IMR-90 (cell line): ENCODE measurements at regions not wholly inside any gene's neighbourhood (a gene's known extent, or its start where the extent isn't known, plus 50 kb on each side); places are given as distances from the start of the nearest gene placed in this dataset.

Experiments used
- BHLHE40 ChIP-seq: fragments of 150-350 bp; IDR thresholded peaks from 2 replicates; pipeline ENCODE4 v1.6.1; 2016; ENCODE audit warnings: mild to moderate bottlenecking, low read depth, low read length
- CEBPB ChIP-seq: IDR thresholded peaks from 2 replicates; pipeline ENCODE4 v1.6.1; 2012; ENCODE audit warnings: low read depth, low read length, improper control_type of control experiment
- FOS ChIP-seq: fragments of 150-350 bp; IDR thresholded peaks from 2 replicates; pipeline ENCODE4 v1.6.1; 2016; ENCODE audit warnings: low read depth, low read length
- MAZ ChIP-seq: IDR thresholded peaks from 2 replicates; pipeline ENCODE4 v1.6.1; 2012; ENCODE audit warnings: low read depth, mild to moderate bottlenecking, low read length, improper control_type of control experiment, moderate library complexity, borderline replicate concordance
- POLR2A ChIP-seq: IDR thresholded peaks from 2 replicates; pipeline ENCODE4 v1.6.1; 2012; ENCODE audit warnings: mild to moderate bottlenecking, low read depth, low read length
- RAD21 ChIP-seq: IDR thresholded peaks from 2 replicates; pipeline ENCODE4 v1.6.1; 2012; ENCODE audit warnings: low read length, improper control_type of control experiment
- RFX5 ChIP-seq: IDR thresholded peaks from 2 replicates; pipeline ENCODE4 v1.8.0; 2012; ENCODE audit warnings: low read depth, mild to moderate bottlenecking, low read length, moderate library complexity
- SMC3 ChIP-seq: fragments of 150-350 bp; IDR thresholded peaks from 2 replicates; pipeline ENCODE4 v1.6.1; 2016; ENCODE audit warnings: low read depth, mild to moderate bottlenecking, antibody characterized with exemption, low read length, moderate library complexity
- TF ChIP-seq, protein P1 (sequence below): conservative IDR thresholded peaks from 2 replicates; pipeline ENCODE4 v1.5.1; 2012; ENCODE audit warnings: mild to moderate bottlenecking, low read depth, low read length, improper control_type of control experiment

DNA sequence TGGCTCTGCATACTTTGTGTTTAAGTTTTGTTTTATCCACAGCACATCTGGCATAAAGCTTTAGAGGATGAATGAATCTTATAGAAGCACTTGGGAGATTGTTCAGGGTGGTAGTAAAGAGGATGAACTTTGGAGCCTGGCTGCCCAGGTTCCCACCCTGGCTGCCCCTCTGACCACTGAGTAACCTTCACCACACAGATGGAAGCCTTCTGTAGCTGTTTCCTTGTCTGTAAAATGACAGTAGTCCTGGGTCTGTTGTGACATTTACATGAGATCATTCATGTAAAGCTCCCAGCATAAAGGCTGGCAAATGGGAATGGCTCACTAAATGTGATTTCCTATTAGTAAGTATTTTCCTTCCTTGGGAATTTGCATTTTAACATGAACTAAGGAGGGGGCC lies 85.7 kb upstream of the FAM169A start:
- TF ChIP-seq, protein P1, sequence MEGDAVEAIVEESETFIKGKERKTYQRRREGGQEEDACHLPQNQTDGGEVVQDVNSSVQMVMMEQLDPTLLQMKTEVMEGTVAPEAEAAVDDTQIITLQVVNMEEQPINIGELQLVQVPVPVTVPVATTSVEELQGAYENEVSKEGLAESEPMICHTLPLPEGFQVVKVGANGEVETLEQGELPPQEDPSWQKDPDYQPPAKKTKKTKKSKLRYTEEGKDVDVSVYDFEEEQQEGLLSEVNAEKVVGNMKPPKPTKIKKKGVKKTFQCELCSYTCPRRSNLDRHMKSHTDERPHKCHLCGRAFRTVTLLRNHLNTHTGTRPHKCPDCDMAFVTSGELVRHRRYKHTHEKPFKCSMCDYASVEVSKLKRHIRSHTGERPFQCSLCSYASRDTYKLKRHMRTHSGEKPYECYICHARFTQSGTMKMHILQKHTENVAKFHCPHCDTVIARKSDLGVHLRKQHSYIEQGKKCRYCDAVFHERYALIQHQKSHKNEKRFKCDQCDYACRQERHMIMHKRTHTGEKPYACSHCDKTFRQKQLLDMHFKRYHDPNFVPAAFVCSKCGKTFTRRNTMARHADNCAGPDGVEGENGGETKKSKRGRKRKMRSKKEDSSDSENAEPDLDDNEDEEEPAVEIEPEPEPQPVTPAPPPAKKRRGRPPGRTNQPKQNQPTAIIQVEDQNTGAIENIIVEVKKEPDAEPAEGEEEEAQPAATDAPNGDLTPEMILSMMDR, result no peak
- TF ChIP-seq BHLHE40 (no peak), CEBPB (no peak), SMC3 (no peak), RFX5 (no peak), POLR2A (no peak), RAD21 (no peak), FOS (no peak), MAZ (no peak)
